A673 (cell line): ENCODE measurements at regions not wholly inside any gene's neighbourhood (a gene's known extent, or its start where the extent isn't known, plus 50 kb on each side); places are given as distances from the start of the nearest gene placed in this dataset.

ENCODE experiments used
- BruUV-seq: library from RNA; stranded (reverse); fragments of 400-500 nt; replicated peaks from 2 replicates; lab custom pipeline; 2021; lab: Mats Ljungman, UMichigan
- CTCF ChIA-PET: fragments of 300-600 bp; sonication (Branson Sonifier 250); formaldehyde crosslinking; loops from one replicate; lab custom pipeline; 2022; ENCODE audit warnings: antibody characterized with exemption; lab: Charles Lee
- POLR2A ChIA-PET: fragments of 300-600 bp; sonication (Branson Sonifier 250); formaldehyde crosslinking; loops from one replicate; lab custom pipeline; 2022; ENCODE audit warnings: antibody characterized with exemption; ENCODE audit not compliant: low non-redundant PET; lab: Charles Lee
- DNase-seq: peaks from one replicate; pipeline ENCODE4 v3.0.0-alpha.2; 2015; ENCODE audit warnings: low spot score
- H3K27ac ChIP-seq: fragments of 200-600 bp; sonication (generic); 2 replicates; pipeline ENCODE4 v1.5.1; 2016; ENCODE audit warnings: mixed run types, low read depth, mild to moderate bottlenecking, mixed read lengths, antibody characterized with exemption, low read length; ENCODE audit not compliant: poor library complexity, severe bottlenecking
- H3K27me3 ChIP-seq: fragments of 200-600 bp; sonication (generic); replicated peaks from 2 replicates; pipeline ENCODE4 v1.6.1; 2017; ENCODE audit warnings: mixed run types, low read depth, mild to moderate bottlenecking, mixed read lengths, antibody characterized with exemption, low read length; ENCODE audit not compliant: insufficient read depth, poor library complexity
- H3K36me3 ChIP-seq: fragments of 200-600 bp; sonication (generic); 2 replicates; pipeline ENCODE4 v1.6.1; 2016; ENCODE audit warnings: mixed run types, mild to moderate bottlenecking, mixed read lengths, antibody characterized with exemption, low read length; ENCODE audit not compliant: insufficient read depth, poor library complexity, severe bottlenecking
- H3K4me1 ChIP-seq: fragments of 200-600 bp; sonication (generic); 2 replicates; pipeline ENCODE4 v1.6.1; 2017; ENCODE audit warnings: mixed run types, mild to moderate bottlenecking, mixed read lengths, antibody characterized with exemption, low read length; ENCODE audit not compliant: insufficient read depth, poor library complexity, severe bottlenecking
- H3K4me3 ChIP-seq: fragments of 200-600 bp; sonication (generic); 2 replicates; pipeline ENCODE4 v1.5.1; 2016; ENCODE audit warnings: low read depth, mixed run types, mild to moderate bottlenecking, mixed read lengths, low read length; ENCODE audit not compliant: poor library complexity, severe bottlenecking
- H3K9me3 ChIP-seq: fragments of 200-600 bp; sonication (generic); 2 replicates; pipeline ENCODE4 v1.6.1; 2016; ENCODE audit warnings: mixed run types, low read depth, mild to moderate bottlenecking, mixed read lengths, antibody characterized with exemption, low read length; ENCODE audit not compliant: poor library complexity, severe bottlenecking
- EZH2 ChIP-seq: fragments of 200-600 bp; sonication (generic); IDR thresholded peaks from 2 replicates; pipeline ENCODE4 v1.6.1; 2017; ENCODE audit warnings: borderline replicate concordance, low read depth, mild to moderate bottlenecking, mixed read lengths, antibody characterized with exemption, low read length; ENCODE audit not compliant: poor library complexity, severe bottlenecking
- intact Hi-C: fragments of 100-400 bp; cut with micrococcal nuclease; formaldehyde crosslinking; loops from one replicate; pipeline ENCODE4 v1.10.0; 2022; ENCODE audit not compliant: unreplicated experiment
- TF ChIP-seq, protein P1 (sequence below): fragments of 300-800, 200-600 bp; sonication (generic); conservative IDR thresholded peaks from 2 replicates; pipeline ENCODE4 v1.5.1; 2017; ENCODE audit warnings: low read depth, mild to moderate bottlenecking, antibody characterized with exemption, low read length, moderate library complexity, mixed read lengths

DNA sequence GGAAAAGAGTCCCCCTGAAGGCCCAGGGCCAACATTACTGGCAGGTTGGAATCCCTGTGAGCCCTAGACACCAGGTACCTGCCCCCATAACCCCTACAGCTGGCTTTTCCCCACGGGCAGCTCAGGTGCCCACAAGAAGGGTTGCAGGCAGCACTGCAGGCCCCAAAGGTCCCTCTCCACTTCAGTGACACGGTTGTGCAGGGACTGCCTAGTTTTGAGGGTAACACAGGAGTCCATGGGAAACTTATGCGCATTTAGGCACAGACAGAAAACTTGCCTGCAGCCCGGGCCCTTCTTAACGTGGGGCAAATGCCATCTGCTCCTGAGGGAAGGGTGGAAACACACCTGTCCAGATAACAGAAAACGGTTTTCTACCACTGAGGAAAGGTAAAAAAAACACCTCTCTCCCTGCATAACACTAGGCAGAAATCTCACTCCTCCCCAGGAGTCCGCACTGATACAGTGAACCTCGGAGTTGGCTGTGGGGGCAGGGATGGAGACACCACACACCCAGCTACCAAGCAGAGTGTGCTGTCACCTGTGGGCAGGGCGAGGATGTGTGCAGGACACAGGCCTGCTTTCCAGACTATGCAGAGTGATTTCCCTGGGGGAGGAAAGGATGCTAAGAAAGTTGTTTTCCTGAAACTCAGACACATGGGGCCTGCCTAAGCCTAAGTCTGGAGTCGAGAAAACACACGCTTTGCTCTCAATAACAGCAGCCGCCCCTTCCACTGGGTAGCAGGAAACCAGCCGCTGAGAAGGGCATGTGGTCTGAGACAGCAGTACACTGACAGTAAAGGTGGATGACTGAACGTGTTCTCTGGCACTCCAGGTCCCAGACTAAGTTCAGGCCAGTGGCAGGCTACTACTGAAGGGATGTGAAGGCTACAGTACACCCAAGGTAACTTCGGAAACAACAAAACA, 819.4 kb downstream of the DCDC2C start:
- no TSS peak for BruUV-seq
- H3K27me3 ChIP-seq: no peaks in the 10 kb centered on the region
- no peak overlapping the region for H3K4me3 ChIP-seq
- H3K27ac ChIP-seq: no peak overlapping the region
- POLR2A ChIA-PET: no interaction called here
- no peaks in the 10 kb centered on the region for H3K4me1 ChIP-seq
- peaks cover 4% of the 10 kb centered on the region for H3K9me3 ChIP-seq
- CTCF ChIA-PET: no interaction called here
- no peaks in the 10 kb centered on the region for H3K36me3 ChIP-seq
- DNase-seq: no peak
- TF ChIP-seq, protein P1, sequence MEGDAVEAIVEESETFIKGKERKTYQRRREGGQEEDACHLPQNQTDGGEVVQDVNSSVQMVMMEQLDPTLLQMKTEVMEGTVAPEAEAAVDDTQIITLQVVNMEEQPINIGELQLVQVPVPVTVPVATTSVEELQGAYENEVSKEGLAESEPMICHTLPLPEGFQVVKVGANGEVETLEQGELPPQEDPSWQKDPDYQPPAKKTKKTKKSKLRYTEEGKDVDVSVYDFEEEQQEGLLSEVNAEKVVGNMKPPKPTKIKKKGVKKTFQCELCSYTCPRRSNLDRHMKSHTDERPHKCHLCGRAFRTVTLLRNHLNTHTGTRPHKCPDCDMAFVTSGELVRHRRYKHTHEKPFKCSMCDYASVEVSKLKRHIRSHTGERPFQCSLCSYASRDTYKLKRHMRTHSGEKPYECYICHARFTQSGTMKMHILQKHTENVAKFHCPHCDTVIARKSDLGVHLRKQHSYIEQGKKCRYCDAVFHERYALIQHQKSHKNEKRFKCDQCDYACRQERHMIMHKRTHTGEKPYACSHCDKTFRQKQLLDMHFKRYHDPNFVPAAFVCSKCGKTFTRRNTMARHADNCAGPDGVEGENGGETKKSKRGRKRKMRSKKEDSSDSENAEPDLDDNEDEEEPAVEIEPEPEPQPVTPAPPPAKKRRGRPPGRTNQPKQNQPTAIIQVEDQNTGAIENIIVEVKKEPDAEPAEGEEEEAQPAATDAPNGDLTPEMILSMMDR: no peak
- TF ChIP-seq EZH2: no peak
- intact Hi-C loops: no loop called here

DNA sequence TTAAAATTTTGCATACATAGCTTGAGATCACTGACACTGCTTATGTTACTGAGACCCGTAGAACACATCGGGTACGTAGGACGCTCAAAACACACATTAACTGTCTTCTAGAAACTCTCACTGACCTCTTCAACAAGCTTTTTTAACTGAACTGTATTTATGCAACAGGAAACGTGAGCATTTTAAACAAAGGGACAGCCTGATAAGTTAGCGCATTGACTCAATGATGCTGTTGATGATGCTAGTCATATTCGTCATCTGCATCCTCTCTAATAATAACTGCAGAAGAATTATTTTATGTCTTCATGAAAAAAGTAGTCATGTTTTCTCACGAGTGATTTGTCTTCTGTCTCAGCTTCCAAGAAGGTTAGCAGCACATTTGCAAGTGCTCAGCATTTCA, 824.0 kb downstream of the DCDC2C start:
- no peaks in the 10 kb centered on the region for H3K4me1 ChIP-seq
- no peak overlapping the region for H3K27ac ChIP-seq
- no peaks in the 10 kb centered on the region for H3K27me3 ChIP-seq
- H3K9me3 ChIP-seq: peaks cover 4% of the 10 kb centered on the region
- intact Hi-C loops: no loop called here
- ChIA-PET CTCF (no interaction called here), POLR2A (no interaction called here)
- no TSS peak for BruUV-seq
- H3K4me3 ChIP-seq: no peak overlapping the region
- no peak for DNase-seq
- H3K36me3 ChIP-seq: no peaks in the 10 kb centered on the region
- TF ChIP-seq, protein P1: no peak
- TF ChIP-seq EZH2: no peak

DNA sequence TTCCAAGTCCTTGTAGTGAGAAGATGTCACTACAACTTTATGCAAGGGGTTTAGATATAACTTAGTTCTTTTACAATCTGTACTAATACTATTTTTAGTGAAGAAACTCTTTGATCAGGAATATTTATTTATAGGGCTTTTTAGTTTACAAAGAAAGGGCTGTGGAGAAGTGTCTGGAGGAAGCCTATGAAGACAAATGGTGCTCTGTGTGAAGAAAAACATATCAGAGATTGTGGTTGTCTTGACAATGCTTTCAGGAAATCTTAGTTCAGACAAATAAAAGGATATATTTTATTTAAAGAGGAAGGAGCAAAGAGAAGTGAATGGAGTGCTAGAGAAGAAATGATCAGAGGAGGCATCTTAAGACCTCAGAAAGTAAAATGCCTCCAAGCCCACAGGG, 824.9 kb downstream of the DCDC2C start:
- CTCF ChIA-PET: no interaction called here
- BruUV-seq: no TSS peak
- TF ChIP-seq, protein P1: no peak
- no peak for TF ChIP-seq EZH2
- no peaks in the 10 kb centered on the region for H3K4me1 ChIP-seq
- H3K36me3 ChIP-seq: no peaks in the 10 kb centered on the region
- no peak for DNase-seq
- H3K27me3 ChIP-seq: no peaks in the 10 kb centered on the region
- H3K9me3 ChIP-seq: peaks cover 4% of the 10 kb centered on the region
- no peak overlapping the region for H3K27ac ChIP-seq
- intact Hi-C loops: no loop called here
- no peak overlapping the region for H3K4me3 ChIP-seq
- POLR2A ChIA-PET: no interaction called here
